GM18909 (cell line): ENCODE measurements at regions not wholly inside any gene's neighbourhood (a gene's known extent, or its start where the extent isn't known, plus 50 kb on each side); places are given as distances from the start of the nearest gene placed in this dataset.

ENCODE experiments used
- ATAC-seq: cut with Tn5 transposase; IDR thresholded peaks from one replicate; pipeline ENCODE4 v1.9.1; 2021; ENCODE audit warnings: mild to moderate bottlenecking; ENCODE audit not compliant: unreplicated experiment, poor library complexity

- no peak for ATAC-seq
Measured at GRCh38 chr7:148472406-148472805, 118.2 kb upstream of the C7orf33 start.

GRCh38 chr7:148473703-148474480 lies 116.7 kb upstream of the C7orf33 start:
- no peak for ATAC-seq

- no peak for ATAC-seq
Measured at GRCh38 chr7:148474481-148475025, 116.0 kb upstream of the C7orf33 start.

- ATAC-seq = no peak
Measured at GRCh38 chr7:148478551-148478950, 112.0 kb upstream of the C7orf33 start.

GRCh38 chr7:148480479-148481146 lies 110.0 kb upstream of the C7orf33 start:
- no peak for ATAC-seq

- ATAC-seq = no peak
Measured at GRCh38 chr7:148481147-148481526, 109.4 kb upstream of the C7orf33 start.

GRCh38 chr7:148481971-148482626 lies 108.5 kb upstream of the C7orf33 start:
- ATAC-seq = no peak

- no peak for ATAC-seq
Measured at GRCh38 chr7:148483515-148484308, 106.9 kb upstream of the C7orf33 start.

- no peak for ATAC-seq
Measured at GRCh38 chr7:148484486-148484885, 106.1 kb upstream of the C7orf33 start.

- no peak for ATAC-seq
Measured at GRCh38 chr7:148485618-148486017, 104.9 kb upstream of the C7orf33 start.

GRCh38 chr7:148486937-148487336 lies 103.6 kb upstream of the C7orf33 start:
- no peak for ATAC-seq

GRCh38 chr7:148487912-148488311 lies 102.7 kb upstream of the C7orf33 start:
- no peak for ATAC-seq

- ATAC-seq = no peak
Measured at GRCh38 chr7:148489678-148490077, 100.9 kb upstream of the C7orf33 start.

GRCh38 chr7:148492157-148492860 lies 98.3 kb upstream of the C7orf33 start:
- no peak for ATAC-seq

GRCh38 chr7:148495605-148496004 lies 95.0 kb upstream of the C7orf33 start:
- no peak for ATAC-seq

- no peak for ATAC-seq
Measured at GRCh38 chr7:148500978-148501377, 89.6 kb upstream of the C7orf33 start.

GRCh38 chr7:148503900-148504487 lies 86.6 kb upstream of the C7orf33 start:
- no peak for ATAC-seq

GRCh38 chr7:148505645-148506375 lies 84.8 kb upstream of the C7orf33 start:
- ATAC-seq = no peak
